Liver (tissue), 8 donors: ENCODE measurements at regions not wholly inside any gene's neighbourhood (a gene's known extent, or its start where the extent isn't known, plus 50 kb on each side); places are given as distances from the start of the nearest gene placed in this dataset.

Experiments used
- DNase-seq: peaks from one replicate; pipeline ENCODE4 v3.0.0-alpha.2; 2017; ENCODE audit warnings: low spot score
- H3K27ac ChIP-seq, 2 donors: one replicate each; pipeline ENCODE4 v1.7.0; 2013; ENCODE audit warnings: inconsistent platforms in 2 of 2, low read length in 2 of 2, control low read depth in 1 of 2, low read depth in 1 of 2, mild to moderate bottlenecking in 1 of 2
- H3K27me3 ChIP-seq, 4 donors: one replicate each; pipeline versions ENCODE4 v1.6.1 to v1.7.0; 2013; ENCODE audit warnings: low read length in 3 of 4, inconsistent platforms in 1 of 4, mild to moderate bottlenecking in 1 of 4, moderate library complexity in 1 of 4; ENCODE audit not compliant: control insufficient read depth in 4 of 4, insufficient read depth in 4 of 4
- H3K36me3 ChIP-seq, 4 donors: one replicate each; pipeline versions ENCODE4 v1.6.1 to v1.7.0; 2013; ENCODE audit warnings: low read length in 3 of 4, mild to moderate bottlenecking in 3 of 4, low read depth in 1 of 4, moderate library complexity in 1 of 4; ENCODE audit not compliant: control insufficient read depth in 4 of 4, insufficient read depth in 3 of 4
- H3K4me1 ChIP-seq, 4 donors: one replicate each; pipeline versions ENCODE4 v1.6.1 to v1.7.0; 2013; ENCODE audit warnings: low read length in 3 of 4, mild to moderate bottlenecking in 3 of 4, moderate library complexity in 1 of 4; ENCODE audit not compliant: control insufficient read depth in 4 of 4, insufficient read depth in 4 of 4
- H3K4me3 ChIP-seq, 3 donors: one replicate each; pipeline versions ENCODE4 v1.6.1 to v1.7.0; 2013; ENCODE audit warnings: low read length in 3 of 3, control low read depth in 1 of 3, low read depth in 1 of 3, mild to moderate bottlenecking in 1 of 3
- H3K9ac ChIP-seq, 2 donors: one replicate each; pipeline ENCODE4 v1.7.0; 2013; ENCODE audit warnings: low read length in 2 of 2, mild to moderate bottlenecking in 2 of 2, moderate library complexity in 2 of 2, control low read depth in 1 of 2, low read depth in 1 of 2
- H3K9me3 ChIP-seq, 4 donors: one replicate each; pipeline versions ENCODE4 v1.6.1 to v1.7.0; 2013; ENCODE audit warnings: low read length in 3 of 4; ENCODE audit not compliant: control insufficient read depth in 4 of 4
- CTCF ChIP-seq: fragments of 150-350 bp; IDR thresholded peaks from 2 replicates; pipeline ENCODE4 v1.5.1; 2017; ENCODE audit warnings: improper control_type of control experiment, low read depth, low read length; ENCODE audit not compliant: missing input control
- EGR1 ChIP-seq, 2 donors: IDR thresholded peaks; 2 replicates each; pipeline ENCODE4 v1.6.1; 2016 to 2018; ENCODE audit warnings: antibody characterized with exemption in 2 of 2, low read depth in 2 of 2
- FOXA1 ChIP-seq: IDR thresholded peaks from 2 replicates; pipeline ENCODE4 v1.6.1; 2016; ENCODE audit warnings: antibody characterized with exemption
- FOXA2 ChIP-seq: IDR thresholded peaks from 2 replicates; pipeline ENCODE4 v1.6.1; 2016; ENCODE audit warnings: antibody characterized with exemption
- GABPA ChIP-seq, 2 donors: IDR thresholded peaks in 1 of 2; conservative IDR thresholded peaks in 1 of 2; 2 replicates each; pipeline ENCODE4 v1.6.1; 2016; ENCODE audit warnings: antibody characterized with exemption in 2 of 2, mild to moderate bottlenecking in 1 of 2, moderate library complexity in 1 of 2
- HNF4A ChIP-seq, 2 donors: conservative IDR thresholded peaks; 2 replicates each; pipeline ENCODE4 v1.6.1; 2016; ENCODE audit warnings: antibody characterized with exemption in 2 of 2, mild to moderate bottlenecking in 2 of 2
- HNF4G ChIP-seq: IDR thresholded peaks from 2 replicates; pipeline ENCODE4 v1.6.1; 2016; ENCODE audit warnings: antibody characterized with exemption
- JUND ChIP-seq, 2 donors: IDR thresholded peaks; 2 replicates each; pipeline ENCODE4 v1.6.1; 2016; ENCODE audit warnings: antibody characterized with exemption in 2 of 2
- MAX ChIP-seq: IDR thresholded peaks from 2 replicates; pipeline ENCODE4 v1.6.1; 2016; ENCODE audit warnings: antibody characterized with exemption
- NR2F2 ChIP-seq: IDR thresholded peaks from 2 replicates; pipeline ENCODE4 v1.6.1; 2016; ENCODE audit warnings: antibody characterized with exemption
- RAD21 ChIP-seq, 2 donors: IDR thresholded peaks; 2 replicates each; pipeline ENCODE4 v1.6.1; 2016; ENCODE audit warnings: antibody characterized with exemption in 2 of 2, mild to moderate bottlenecking in 2 of 2
- REST ChIP-seq: IDR thresholded peaks from 2 replicates; pipeline ENCODE4 v1.6.1; 2016; ENCODE audit warnings: antibody characterized with exemption, mild to moderate bottlenecking
- RXRA ChIP-seq, 2 donors: IDR thresholded peaks; 2 replicates each; pipeline ENCODE4 v1.6.1; 2017 to 2018; ENCODE audit warnings: antibody characterized with exemption in 2 of 2, mild to moderate bottlenecking in 1 of 2
- SP1 ChIP-seq: IDR thresholded peaks from 2 replicates; pipeline ENCODE4 v1.6.1; 2018; ENCODE audit warnings: antibody characterized with exemption, mild to moderate bottlenecking
- TAF1 ChIP-seq: conservative IDR thresholded peaks from 2 replicates; pipeline ENCODE4 v1.6.1; 2016; ENCODE audit warnings: antibody characterized with exemption, mild to moderate bottlenecking
- YY1 ChIP-seq: IDR thresholded peaks from 2 replicates; pipeline ENCODE4 v1.6.1; 2016; ENCODE audit warnings: antibody characterized with exemption, mild to moderate bottlenecking
- WGBS: extraction: QIAGEN DNeasy Blood & Tissue Kit; methylation state at CpG from one replicate; pipeline ENCODE4 v1.1.7; 2013; 5-methylcytosine and 5-hydroxymethylcytosine counted together
- TF ChIP-seq, protein P1 (sequence below): IDR thresholded peaks from 2 replicates; pipeline ENCODE4 v1.6.1; 2016; ENCODE audit warnings: antibody characterized with exemption
- TF ChIP-seq, protein P2 (sequence below): IDR thresholded peaks from 2 replicates; pipeline ENCODE4 v1.6.1; 2016; ENCODE audit warnings: antibody characterized with exemption
- donor health status: healthy.
- donor health status: healthy.
- donor health status: healthy.
- donor health status: healthy.
- donor health status: healthy.

DNA sequence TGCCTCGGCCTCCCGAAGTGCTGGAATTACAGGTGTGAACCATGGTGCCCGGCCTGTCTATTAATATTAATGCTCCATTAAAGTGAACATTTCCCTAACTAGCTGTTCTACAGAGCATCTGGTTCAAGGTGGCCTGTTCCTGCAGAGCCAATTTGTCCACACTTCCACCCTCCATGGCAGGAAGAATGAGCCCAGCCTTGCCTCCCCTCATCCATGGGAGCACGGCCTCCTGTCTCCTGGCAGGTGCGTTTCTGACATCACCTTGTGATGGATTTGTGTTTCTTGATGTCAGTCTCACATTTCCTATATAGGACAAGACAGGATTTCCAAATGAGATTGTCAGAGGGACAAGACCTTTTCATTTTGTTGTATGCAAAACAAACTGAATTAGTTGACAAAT is 105.7 kb upstream of the FRMD1 start:
- 95% methylated on average over 5 of the region's 5 CpGs for WGBS
- Histone ChIP-seq H3K9ac (no peak overlapping the region), H3K9me3 (no peaks in the 10 kb centered on the region), H3K4me1 (no peaks in the 10 kb centered on the region), H3K27ac (no peak overlapping the region), H3K4me3 (no peak overlapping the region), H3K36me3 (no peaks in the 10 kb centered on the region), H3K27me3 (no peaks in the 10 kb centered on the region)
- no peak for TF ChIP-seq RXRA (IDR thresholded peaks at IDR 0.05)
- no peak for DNase-seq

GRCh38 chr6:168183613-168183970 is 104.6 kb upstream of the FRMD1 start:
- DNase-seq: no peak
- no peak overlapping the region for H3K27ac ChIP-seq
- no peak overlapping the region for H3K9ac ChIP-seq
- WGBS: 88% methylated on average over 6 of the region's 6 CpGs
- H3K27me3 ChIP-seq: no peaks in the 10 kb centered on the region
- H3K4me3 ChIP-seq: no peak overlapping the region
- H3K36me3 ChIP-seq: no peaks in the 10 kb centered on the region
- no peaks in the 10 kb centered on the region for H3K4me1 ChIP-seq
- TF ChIP-seq CTCF (no peak), GABPA (IDR thresholded peaks at IDR 0.05 in 1 of 2, conservative IDR thresholded peaks at IDR 0.05 in 1 of 2) (no peak), FOXA2 (no peak), REST (no peak), NR2F2 (no peak), RXRA (IDR thresholded peaks at IDR 0.05) (no peak), JUND (IDR thresholded peaks at IDR 0.05) (no peak), FOXA1 (no peak), YY1 (no peak), RAD21 (IDR thresholded peaks at IDR 0.05) (no peak), SP1 (no peak), TAF1 (no peak), HNF4G (no peak), HNF4A (conservative IDR thresholded peaks at IDR 0.05) (no peak), EGR1 (IDR thresholded peaks at IDR 0.05; ENCODE audit: low read depth in 2 of 2) (no peak), MAX (no peak)
- TF ChIP-seq, protein P1, sequence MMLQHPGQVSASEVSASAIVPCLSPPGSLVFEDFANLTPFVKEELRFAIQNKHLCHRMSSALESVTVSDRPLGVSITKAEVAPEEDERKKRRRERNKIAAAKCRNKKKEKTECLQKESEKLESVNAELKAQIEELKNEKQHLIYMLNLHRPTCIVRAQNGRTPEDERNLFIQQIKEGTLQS: no peak
- TF ChIP-seq, protein P2, sequence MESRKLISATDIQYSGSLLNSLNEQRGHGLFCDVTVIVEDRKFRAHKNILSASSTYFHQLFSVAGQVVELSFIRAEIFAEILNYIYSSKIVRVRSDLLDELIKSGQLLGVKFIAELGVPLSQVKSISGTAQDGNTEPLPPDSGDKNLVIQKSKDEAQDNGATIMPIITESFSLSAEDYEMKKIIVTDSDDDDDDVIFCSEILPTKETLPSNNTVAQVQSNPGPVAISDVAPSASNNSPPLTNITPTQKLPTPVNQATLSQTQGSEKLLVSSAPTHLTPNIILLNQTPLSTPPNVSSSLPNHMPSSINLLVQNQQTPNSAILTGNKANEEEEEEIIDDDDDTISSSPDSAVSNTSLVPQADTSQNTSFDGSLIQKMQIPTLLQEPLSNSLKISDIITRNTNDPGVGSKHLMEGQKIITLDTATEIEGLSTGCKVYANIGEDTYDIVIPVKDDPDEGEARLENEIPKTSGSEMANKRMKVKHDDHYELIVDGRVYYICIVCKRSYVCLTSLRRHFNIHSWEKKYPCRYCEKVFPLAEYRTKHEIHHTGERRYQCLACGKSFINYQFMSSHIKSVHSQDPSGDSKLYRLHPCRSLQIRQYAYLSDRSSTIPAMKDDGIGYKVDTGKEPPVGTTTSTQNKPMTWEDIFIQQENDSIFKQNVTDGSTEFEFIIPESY: no peak
- no peaks in the 10 kb centered on the region for H3K9me3 ChIP-seq
